K562 (cell line): ENCODE measurements at regions not wholly inside any gene's neighbourhood (a gene's known extent, or its start where the extent isn't known, plus 50 kb on each side); places are given as distances from the start of the nearest gene placed in this dataset.

Source experiments
- BRF1 ChIP-seq: IDR thresholded peaks from 3 replicates; pipeline ENCODE4 v1.6.1; 2011; ENCODE audit warnings: borderline replicate concordance, mild to moderate bottlenecking; ENCODE audit not compliant: insufficient read length; ENCODE audit errors: extremely low read depth
- E2F3 ChIP-seq: fragments of 250-450 bp; sonication (Bioruptor Pico); IDR thresholded peaks from 2 replicates; pipeline ENCODE4 v1.4.0; 2020; ENCODE audit warnings: mild to moderate bottlenecking
- JUND ChIP-seq, 2 experiments: IDR thresholded peaks; 2 replicates in 1 of 2; 3 replicates in 1 of 2; pipeline ENCODE4 v1.6.1; 2011; ENCODE audit warnings: borderline replicate concordance in 2 of 2, low read depth in 2 of 2, low read length in 2 of 2, improper control_type of control experiment in 1 of 2, missing biosample characterization in 1 of 2, missing genetic modification characterization in 1 of 2, missing genetic modification reagents in 1 of 2
- NUFIP1 ChIP-seq: fragments of 450-650 bp; IDR thresholded peaks from 2 replicates; pipeline ENCODE4 v1.6.1; 2018; ENCODE audit not compliant: partially characterized antibody
- PATZ1 ChIP-seq: fragments of 250-450 bp; sonication (Bioruptor Pico); IDR thresholded peaks from 2 replicates; pipeline ENCODE4 v1.5.0; 2020; ENCODE audit warnings: mild to moderate bottlenecking, borderline replicate concordance
- PYGO2 ChIP-seq: fragments of 450-650 bp; IDR thresholded peaks from 2 replicates; pipeline ENCODE4 v1.6.1; 2016; ENCODE audit warnings: mild to moderate bottlenecking, missing genetic modification characterization, moderate library complexity, missing compliant biosample characterization
- RFX5 ChIP-seq: IDR thresholded peaks from 2 replicates; pipeline ENCODE4 v1.6.1; 2011; ENCODE audit warnings: low read depth, mild to moderate bottlenecking, improper control_type of control experiment, low read length
- SIX5 ChIP-seq, 2 experiments: IDR thresholded peaks; 2 replicates each; pipeline ENCODE4 v1.6.1; 2011; ENCODE audit warnings: low read length in 2 of 2, borderline replicate concordance in 1 of 2, low read depth in 1 of 2, mild to moderate bottlenecking in 1 of 2, moderate library complexity in 1 of 2; ENCODE audit not compliant: insufficient read depth in 1 of 2
- TCF7L2 ChIP-seq: fragments of 150-350 bp; IDR thresholded peaks from 2 replicates; pipeline ENCODE4 v1.6.1; 2016; ENCODE audit warnings: low read depth, mild to moderate bottlenecking, low read length, moderate library complexity
- TF ChIP-seq, protein P1 (sequence below), 2 experiments: fragments of 450-650 bp; formaldehyde crosslinking in 1 of 2; IDR thresholded peaks; 2 replicates each; pipeline versions ENCODE4 v1.4.0 to v1.6.1; 2014 to 2020; ENCODE audit warnings: mild to moderate bottlenecking in 2 of 2, borderline replicate concordance in 1 of 2, low read depth in 1 of 2

DNA sequence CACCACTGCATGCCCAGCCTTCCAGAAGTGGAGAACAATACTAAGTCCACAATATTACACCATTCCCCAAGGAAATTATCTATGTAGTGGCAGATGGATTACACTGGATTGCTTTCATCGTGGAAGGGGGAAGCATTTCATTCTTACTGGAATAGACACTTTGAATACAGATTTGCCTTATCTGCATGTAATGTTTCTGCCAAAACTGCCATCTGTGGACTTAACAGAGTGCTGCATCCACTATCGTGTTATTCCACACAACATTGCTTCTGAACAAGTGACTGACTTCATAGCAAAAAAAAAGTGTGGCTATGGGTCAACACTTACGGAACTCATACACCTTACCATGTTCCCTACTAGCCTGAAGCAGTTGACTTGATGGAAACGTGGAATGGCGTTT is 536.9 kb downstream of the BRINP1 start:
- TF ChIP-seq, protein P1, sequence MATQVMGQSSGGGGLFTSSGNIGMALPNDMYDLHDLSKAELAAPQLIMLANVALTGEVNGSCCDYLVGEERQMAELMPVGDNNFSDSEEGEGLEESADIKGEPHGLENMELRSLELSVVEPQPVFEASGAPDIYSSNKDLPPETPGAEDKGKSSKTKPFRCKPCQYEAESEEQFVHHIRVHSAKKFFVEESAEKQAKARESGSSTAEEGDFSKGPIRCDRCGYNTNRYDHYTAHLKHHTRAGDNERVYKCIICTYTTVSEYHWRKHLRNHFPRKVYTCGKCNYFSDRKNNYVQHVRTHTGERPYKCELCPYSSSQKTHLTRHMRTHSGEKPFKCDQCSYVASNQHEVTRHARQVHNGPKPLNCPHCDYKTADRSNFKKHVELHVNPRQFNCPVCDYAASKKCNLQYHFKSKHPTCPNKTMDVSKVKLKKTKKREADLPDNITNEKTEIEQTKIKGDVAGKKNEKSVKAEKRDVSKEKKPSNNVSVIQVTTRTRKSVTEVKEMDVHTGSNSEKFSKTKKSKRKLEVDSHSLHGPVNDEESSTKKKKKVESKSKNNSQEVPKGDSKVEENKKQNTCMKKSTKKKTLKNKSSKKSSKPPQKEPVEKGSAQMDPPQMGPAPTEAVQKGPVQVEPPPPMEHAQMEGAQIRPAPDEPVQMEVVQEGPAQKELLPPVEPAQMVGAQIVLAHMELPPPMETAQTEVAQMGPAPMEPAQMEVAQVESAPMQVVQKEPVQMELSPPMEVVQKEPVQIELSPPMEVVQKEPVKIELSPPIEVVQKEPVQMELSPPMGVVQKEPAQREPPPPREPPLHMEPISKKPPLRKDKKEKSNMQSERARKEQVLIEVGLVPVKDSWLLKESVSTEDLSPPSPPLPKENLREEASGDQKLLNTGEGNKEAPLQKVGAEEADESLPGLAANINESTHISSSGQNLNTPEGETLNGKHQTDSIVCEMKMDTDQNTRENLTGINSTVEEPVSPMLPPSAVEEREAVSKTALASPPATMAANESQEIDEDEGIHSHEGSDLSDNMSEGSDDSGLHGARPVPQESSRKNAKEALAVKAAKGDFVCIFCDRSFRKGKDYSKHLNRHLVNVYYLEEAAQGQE (IDR thresholded peaks at IDR 0.05; ENCODE audit: borderline replicate concordance), result no peak
- TF ChIP-seq, protein P1 (CRISPR knock-in tag; IDR thresholded peaks at IDR 0.05; ENCODE audit: low read depth), result no peak
- TF ChIP-seq E2F3 (CRISPR knock-in tag) (no peak), PATZ1 (CRISPR knock-in tag) (no peak), JUND (IDR thresholded peaks at IDR 0.05; ENCODE audit: borderline replicate concordance, low read depth, low read length) (no peak), JUND (tag; IDR thresholded peaks at IDR 0.05; ENCODE audit: borderline replicate concordance, low read depth, low read length) (no peak), NUFIP1 (no peak), PYGO2 (tag) (no peak), TCF7L2 (no peak), BRF1 (no peak), RFX5 (no peak), SIX5 (IDR thresholded peaks at IDR 0.05; ENCODE audit: borderline replicate concordance in 1 of 2, insufficient read depth in 1 of 2, low read depth in 1 of 2, low read length in 2 of 2) (no peak)
